ENCODE measurements at regions not wholly inside any gene's neighbourhood (a gene's known extent, or its start where the extent isn't known, plus 50 kb on each side); places are given as distances from the start of the nearest gene placed in this dataset.
"Not testable (repeated sequence)": the region's sequence is repeated elsewhere in the genome, so short reads cannot be mapped to it uniquely, and the experiment has no call there.

DNA sequence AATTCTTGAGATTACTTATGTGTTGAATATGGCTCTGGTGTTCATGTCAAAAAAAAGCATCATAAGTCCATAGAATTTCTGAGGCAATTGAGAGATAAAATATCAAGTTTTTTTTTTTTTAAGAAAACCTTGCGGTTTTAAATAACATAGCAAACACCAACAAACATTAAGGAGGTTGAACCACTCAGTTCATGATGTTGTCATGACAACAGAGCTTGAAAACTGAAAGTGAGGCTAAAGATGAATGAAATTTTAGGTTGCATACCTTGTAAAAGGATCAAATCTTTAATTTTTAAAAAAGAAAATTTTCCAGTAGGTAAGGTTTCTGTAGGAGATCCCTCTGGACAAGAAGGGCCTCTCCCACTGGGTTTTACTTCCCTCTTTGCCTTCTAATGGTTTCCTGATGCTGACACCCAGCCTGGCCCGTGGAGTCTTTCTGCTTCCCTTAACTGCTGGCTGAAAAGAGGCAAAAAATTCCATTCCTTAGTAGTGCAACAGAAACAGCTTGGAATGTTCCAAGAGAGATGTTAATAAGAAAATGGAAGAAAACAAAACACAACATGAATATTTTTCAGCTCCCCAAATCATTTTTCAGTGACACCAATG, 60.0 kb upstream of the FER start:
- TF ChIP-seq, protein P1, sequence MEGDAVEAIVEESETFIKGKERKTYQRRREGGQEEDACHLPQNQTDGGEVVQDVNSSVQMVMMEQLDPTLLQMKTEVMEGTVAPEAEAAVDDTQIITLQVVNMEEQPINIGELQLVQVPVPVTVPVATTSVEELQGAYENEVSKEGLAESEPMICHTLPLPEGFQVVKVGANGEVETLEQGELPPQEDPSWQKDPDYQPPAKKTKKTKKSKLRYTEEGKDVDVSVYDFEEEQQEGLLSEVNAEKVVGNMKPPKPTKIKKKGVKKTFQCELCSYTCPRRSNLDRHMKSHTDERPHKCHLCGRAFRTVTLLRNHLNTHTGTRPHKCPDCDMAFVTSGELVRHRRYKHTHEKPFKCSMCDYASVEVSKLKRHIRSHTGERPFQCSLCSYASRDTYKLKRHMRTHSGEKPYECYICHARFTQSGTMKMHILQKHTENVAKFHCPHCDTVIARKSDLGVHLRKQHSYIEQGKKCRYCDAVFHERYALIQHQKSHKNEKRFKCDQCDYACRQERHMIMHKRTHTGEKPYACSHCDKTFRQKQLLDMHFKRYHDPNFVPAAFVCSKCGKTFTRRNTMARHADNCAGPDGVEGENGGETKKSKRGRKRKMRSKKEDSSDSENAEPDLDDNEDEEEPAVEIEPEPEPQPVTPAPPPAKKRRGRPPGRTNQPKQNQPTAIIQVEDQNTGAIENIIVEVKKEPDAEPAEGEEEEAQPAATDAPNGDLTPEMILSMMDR (IDR thresholded peaks at IDR 0.05; ENCODE audit: insufficient read depth, low read depth, low read length): no peak
- TF ChIP-seq EZH2 (IDR thresholded peaks at IDR 0.05; ENCODE audit: insufficient read depth, low read length): no peak
- H3K4me3 Mint-ChIP-seq (ENCODE audit: unreplicated experiment): no peak overlapping the region
- no peak overlapping the region for H2AFZ ChIP-seq (ENCODE audit: low read depth, low read length)
- H3K4me1 ChIP-seq (ENCODE audit: insufficient read depth, low read length): no peaks in the 10 kb centered on the region
- H3K27me3 Mint-ChIP-seq (ENCODE audit: low read depth, unreplicated experiment): no peaks in the 10 kb centered on the region
- no peaks in the 10 kb centered on the region for H3K36me3 Mint-ChIP-seq (ENCODE audit: low read depth, unreplicated experiment)
- FAIRE-seq: no peak
- no peaks in the 10 kb centered on the region for H3K9me3 Mint-ChIP-seq (ENCODE audit: unreplicated experiment)
- no peak overlapping the region for H3K4me2 ChIP-seq (ENCODE audit: low read length)
- no peak overlapping the region for H3K4me3 ChIP-seq (ENCODE audit: insufficient read depth, low read depth, low read length)
- H3K9me3 ChIP-seq (ENCODE audit: insufficient read depth, low read depth, low read length): no peaks in the 10 kb centered on the region
- no peaks in the 10 kb centered on the region for H3K79me2 ChIP-seq (ENCODE audit: insufficient read depth, low read length)
- H4K20me1 ChIP-seq (ENCODE audit: insufficient read depth, low read length): no peaks in the 10 kb centered on the region
- H3K9ac ChIP-seq (ENCODE audit: low read length): no peak overlapping the region
- no peaks in the 10 kb centered on the region for H3K4me1 Mint-ChIP-seq (ENCODE audit: low read depth, unreplicated experiment)
- H3K36me3 ChIP-seq (ENCODE audit: insufficient read depth, low read length): no peaks in the 10 kb centered on the region
- DNase-seq (ENCODE audit: low read depth): no peak
- H3K27me3 ChIP-seq (ENCODE audit: insufficient read depth, low read length): no peaks in the 10 kb centered on the region
- H3K27ac ChIP-seq (ENCODE audit: low read depth, low read length): no peak overlapping the region
- no peak overlapping the region for H3K27ac Mint-ChIP-seq (ENCODE audit: unreplicated experiment)

DNA sequence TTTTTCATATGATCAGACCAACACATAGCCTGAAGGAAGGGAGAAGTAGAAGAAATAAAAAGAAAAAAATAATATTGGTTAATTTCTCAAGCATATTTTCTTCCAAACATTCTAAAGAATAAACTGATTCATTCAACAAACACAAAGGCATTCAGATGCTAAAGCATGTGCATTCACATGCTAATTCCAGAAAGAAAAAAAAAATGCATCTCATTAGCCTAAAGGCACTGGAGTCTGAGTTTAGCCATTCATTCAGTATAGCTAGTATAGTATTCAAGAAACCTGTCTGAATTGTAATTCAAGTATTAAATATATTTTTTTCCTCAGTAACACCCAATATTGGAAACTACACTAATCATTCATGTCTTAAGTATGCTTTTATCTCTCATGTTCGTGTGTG, 61.0 kb upstream of the FER start:
- H3K27ac Mint-ChIP-seq (ENCODE audit: unreplicated experiment): no peak overlapping the region
- H3K36me3 Mint-ChIP-seq (ENCODE audit: low read depth, unreplicated experiment): no peaks in the 10 kb centered on the region
- H3K4me1 ChIP-seq (ENCODE audit: insufficient read depth, low read length): no peaks in the 10 kb centered on the region
- H3K36me3 ChIP-seq (ENCODE audit: insufficient read depth, low read length): no peaks in the 10 kb centered on the region
- H3K4me3 Mint-ChIP-seq (ENCODE audit: unreplicated experiment): no peak overlapping the region
- H4K20me1 ChIP-seq (ENCODE audit: insufficient read depth, low read length): no peaks in the 10 kb centered on the region
- no peaks in the 10 kb centered on the region for H3K4me1 Mint-ChIP-seq (ENCODE audit: low read depth, unreplicated experiment)
- H3K27ac ChIP-seq (ENCODE audit: low read depth, low read length): no peak overlapping the region
- no peak for DNase-seq (ENCODE audit: low read depth)
- no peaks in the 10 kb centered on the region for H3K9me3 ChIP-seq (ENCODE audit: insufficient read depth, low read depth, low read length)
- no peak for FAIRE-seq
- TF ChIP-seq EZH2 (IDR thresholded peaks at IDR 0.05; ENCODE audit: insufficient read depth, low read length): no peak
- TF ChIP-seq, protein P1 (IDR thresholded peaks at IDR 0.05; ENCODE audit: insufficient read depth, low read depth, low read length): no peak
- no peak overlapping the region for H3K9ac ChIP-seq (ENCODE audit: low read length)
- no peaks in the 10 kb centered on the region for H3K27me3 Mint-ChIP-seq (ENCODE audit: low read depth, unreplicated experiment)
- no peak overlapping the region for H3K4me3 ChIP-seq (ENCODE audit: insufficient read depth, low read depth, low read length)
- no peaks in the 10 kb centered on the region for H3K79me2 ChIP-seq (ENCODE audit: insufficient read depth, low read length)
- H3K27me3 ChIP-seq (ENCODE audit: insufficient read depth, low read length): no peaks in the 10 kb centered on the region
- no peak overlapping the region for H3K4me2 ChIP-seq (ENCODE audit: low read length)
- H3K9me3 Mint-ChIP-seq (ENCODE audit: unreplicated experiment): no peaks in the 10 kb centered on the region
- no peak overlapping the region for H2AFZ ChIP-seq (ENCODE audit: low read depth, low read length)

DNA sequence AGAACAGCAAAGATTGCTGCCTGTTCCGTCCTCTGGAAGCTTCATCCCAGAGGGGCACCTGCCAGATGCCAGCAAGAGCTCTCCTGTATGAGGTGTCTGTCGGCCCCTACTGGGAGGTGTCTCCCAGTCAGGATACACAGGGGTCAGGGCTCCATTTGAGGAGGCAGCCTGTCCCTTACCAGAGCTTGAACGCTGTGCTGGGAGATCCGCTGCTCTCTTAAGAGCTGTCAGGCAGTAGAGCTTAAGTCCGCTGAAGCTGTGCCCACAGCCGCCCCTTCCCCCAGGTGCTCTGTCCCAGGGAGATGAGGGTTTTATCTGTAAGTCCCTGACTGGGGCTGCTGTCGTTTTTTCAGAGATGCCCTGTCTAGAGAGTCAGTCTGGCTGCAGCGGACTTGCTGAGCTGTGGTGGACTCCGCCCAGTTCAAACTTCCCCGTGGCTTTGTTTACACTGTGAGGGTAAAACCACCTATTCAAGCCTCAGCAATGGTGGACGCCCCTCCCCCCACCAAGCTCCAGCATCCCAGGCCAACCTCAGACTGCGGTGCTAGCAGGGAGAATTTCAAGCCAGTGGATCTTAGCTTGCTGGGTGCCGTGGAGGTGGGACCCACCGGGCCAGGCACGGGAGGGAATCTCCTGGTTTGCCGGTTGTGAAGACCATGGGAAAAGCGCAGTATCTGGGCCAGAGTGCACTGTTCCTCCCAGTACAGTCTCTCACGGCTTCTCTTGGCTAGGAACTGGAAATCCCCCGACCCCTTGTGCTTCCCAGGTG, 62.1 kb upstream of the FER start:
- H3K27me3 Mint-ChIP-seq (ENCODE audit: low read depth, unreplicated experiment); H3K4me3 ChIP-seq (ENCODE audit: insufficient read depth, low read depth, low read length); H2AFZ ChIP-seq (ENCODE audit: low read depth, low read length); H3K27me3 ChIP-seq (ENCODE audit: insufficient read depth, low read length); H3K4me3 Mint-ChIP-seq (ENCODE audit: unreplicated experiment); H3K36me3 ChIP-seq (ENCODE audit: insufficient read depth, low read length); DNase-seq (ENCODE audit: low read depth); H4K20me1 ChIP-seq (ENCODE audit: insufficient read depth, low read length); H3K9me3 Mint-ChIP-seq (ENCODE audit: unreplicated experiment); H3K4me1 ChIP-seq (ENCODE audit: insufficient read depth, low read length); H3K9me3 ChIP-seq (ENCODE audit: insufficient read depth, low read depth, low read length); H3K9ac ChIP-seq (ENCODE audit: low read length); H3K4me1 Mint-ChIP-seq (ENCODE audit: low read depth, unreplicated experiment); H3K27ac Mint-ChIP-seq (ENCODE audit: unreplicated experiment); H3K79me2 ChIP-seq (ENCODE audit: insufficient read depth, low read length); H3K27ac ChIP-seq (ENCODE audit: low read depth, low read length); FAIRE-seq; H3K36me3 Mint-ChIP-seq (ENCODE audit: low read depth, unreplicated experiment): not testable (repeated sequence)
- H3K4me2 ChIP-seq (ENCODE audit: low read length): peak overlapping the region; percentile 19

Data from astrocyte (in vitro differentiated cells and primary cell).